A549 (cell line): ENCODE measurements at regions not wholly inside any gene's neighbourhood (a gene's known extent, or its start where the extent isn't known, plus 50 kb on each side); places are given as distances from the start of the nearest gene placed in this dataset.

ENCODE experiments used
- CHD4 ChIP-seq: fragments of 200-600 bp; sonication (generic); IDR thresholded peaks from 2 replicates; pipeline ENCODE4 v1.6.1; 2016; ENCODE audit warnings: antibody characterized with exemption, mild to moderate bottlenecking, borderline replicate concordance
- GATA3 ChIP-seq: IDR thresholded peaks from 2 replicates; pipeline ENCODE4 v1.6.1; 2012; ENCODE audit warnings: borderline replicate concordance
- MAX ChIP-seq: IDR thresholded peaks from 2 replicates; pipeline ENCODE4 v1.6.1; 2012
- PBX3 ChIP-seq: IDR thresholded peaks from 2 replicates; pipeline ENCODE4 v1.6.1; 2012
- POLR2A ChIP-seq: IDR thresholded peaks from 2 replicates; pipeline ENCODE4 v1.6.1; 2012; ENCODE audit warnings: mild to moderate bottlenecking, low read length
- ZFP36 ChIP-seq: fragments of 450-650 bp; IDR thresholded peaks from 2 replicates; pipeline ENCODE4 v1.6.1; 2014; ENCODE audit warnings: borderline replicate concordance; ENCODE audit not compliant: partially characterized antibody

- no peak for TF ChIP-seq POLR2A
- no peak for TF ChIP-seq ZFP36
- TF ChIP-seq CHD4: no peak
- TF ChIP-seq GATA3: no peak
- TF ChIP-seq MAX: no peak
- TF ChIP-seq PBX3: no peak
Measured at GRCh38 chr4:68736813-68737212, 66.4 kb upstream of the UGT2B15 start.
